GM21528 (cell line): ENCODE measurements at regions not wholly inside any gene's neighbourhood (a gene's known extent, or its start where the extent isn't known, plus 50 kb on each side); places are given as distances from the start of the nearest gene placed in this dataset.
"Not testable (repeated sequence)": the region's sequence is repeated elsewhere in the genome, so short reads cannot be mapped to it uniquely, and the experiment has no call there.

Experiments used
- ATAC-seq: cut with Tn5 transposase; IDR thresholded peaks from one replicate; pipeline ENCODE4 v1.9.1; 2021; ENCODE audit warnings: mild to moderate bottlenecking, moderate library complexity; ENCODE audit not compliant: unreplicated experiment, low FRiP score

- ATAC-seq: no peak
These were observed 51.7 kb downstream of the FAM50B start for GRCh38 chr6:3900744-3901336.

DNA sequence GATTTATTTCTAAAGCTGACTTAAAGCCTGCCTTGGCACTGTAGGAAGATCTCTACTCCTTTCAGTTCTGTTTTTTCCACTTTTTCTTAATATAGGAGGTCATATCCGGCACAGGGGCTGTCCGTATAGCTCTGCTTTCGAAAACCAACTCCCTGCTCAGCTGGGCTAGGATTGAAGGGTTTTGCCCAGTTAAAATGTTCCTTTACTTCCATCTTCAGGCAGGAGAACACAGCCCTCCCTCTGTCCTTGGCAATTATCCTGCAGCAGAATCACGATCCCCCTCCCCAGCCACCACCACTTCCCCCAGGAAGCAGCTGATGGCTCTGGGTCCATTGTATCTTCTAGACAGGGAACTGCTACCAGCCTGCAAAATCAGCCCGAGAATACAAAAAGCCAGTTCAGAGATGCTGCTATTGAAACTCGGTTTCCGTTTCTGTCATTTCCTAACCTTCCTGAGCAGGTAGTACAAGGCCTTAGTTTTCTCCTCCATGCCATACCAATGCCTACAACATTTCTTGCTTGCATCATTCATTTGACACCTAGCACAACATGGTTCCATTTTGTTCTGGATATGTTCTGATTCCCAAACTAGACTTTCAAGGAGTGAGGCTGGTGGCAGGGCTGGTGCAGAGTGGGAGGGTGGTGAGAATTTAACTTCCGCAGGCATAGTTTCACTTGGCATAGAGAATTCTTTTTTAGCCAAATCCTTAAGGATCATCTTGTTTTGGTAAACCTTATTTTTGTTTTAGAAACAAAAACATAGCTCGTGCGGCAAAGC lies 53.9 kb downstream of the FAM50B start:
- ATAC-seq: no peak

DNA sequence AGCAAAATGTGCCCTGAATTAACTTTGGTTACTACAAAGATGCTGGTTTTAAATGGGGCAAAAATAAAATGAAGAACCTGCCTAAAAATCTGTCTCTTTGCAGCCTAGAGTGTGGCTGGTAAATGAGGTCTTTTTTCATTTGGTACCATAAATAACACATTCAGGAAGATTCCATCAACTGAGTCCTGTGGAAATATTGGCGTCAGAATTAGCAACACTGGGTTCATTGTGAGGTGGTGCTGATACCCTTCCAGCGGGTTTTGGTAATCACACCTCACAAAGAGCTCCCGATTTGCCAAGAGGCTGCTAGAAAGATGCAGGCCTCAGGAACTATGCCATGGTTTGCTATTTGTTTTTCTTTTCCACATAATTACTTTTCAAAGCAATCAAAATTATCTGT lies 55.3 kb downstream of the FAM50B start:
- no peak for ATAC-seq

GRCh38 chr6:3905945-3906845 lies 57.0 kb downstream of the FAM50B start:
- no peak for ATAC-seq

DNA sequence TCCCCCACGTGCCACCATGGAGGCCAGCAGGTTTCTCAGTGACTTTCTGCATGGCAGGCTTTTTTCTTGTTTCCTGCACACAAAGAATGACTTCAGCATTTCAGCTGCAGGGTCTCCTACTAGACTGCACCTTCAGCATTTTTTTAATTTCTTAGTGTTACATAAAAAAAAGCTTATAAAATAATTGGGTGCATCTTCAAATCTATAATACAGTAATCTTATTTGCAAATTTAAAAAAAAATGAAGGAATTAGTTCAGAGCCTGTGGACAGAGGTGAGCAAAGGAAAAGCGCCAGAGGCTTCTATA lies 57.6 kb downstream of the FAM50B start:
- no peak for ATAC-seq

GRCh38 chr6:3908223-3908622 lies 59.0 kb downstream of the FAM50B start:
- ATAC-seq: no peak

DNA sequence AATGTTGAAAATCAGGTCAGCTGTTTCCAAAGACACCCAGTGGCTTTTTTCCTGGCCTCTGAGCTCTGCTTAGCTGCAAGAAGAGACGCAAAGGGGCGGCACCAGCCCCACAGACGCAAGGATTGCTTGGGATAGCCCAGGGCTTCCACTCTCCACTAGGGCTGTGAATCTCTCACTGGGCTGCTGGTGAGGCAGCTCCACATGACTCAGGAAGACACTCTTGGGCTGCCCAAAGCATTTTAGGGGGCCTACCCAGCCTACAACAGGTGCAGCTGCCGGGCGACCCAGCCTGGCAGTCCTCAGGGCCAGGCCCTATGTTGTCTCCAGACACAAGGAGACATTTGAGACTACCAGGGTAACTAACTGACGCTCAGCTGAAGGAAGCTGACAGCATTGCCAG lies 59.8 kb downstream of the FAM50B start:
- no peak for ATAC-seq

- no peak for ATAC-seq
These were observed 61.0 kb downstream of the FAM50B start for GRCh38 chr6:3910106-3910663.

DNA sequence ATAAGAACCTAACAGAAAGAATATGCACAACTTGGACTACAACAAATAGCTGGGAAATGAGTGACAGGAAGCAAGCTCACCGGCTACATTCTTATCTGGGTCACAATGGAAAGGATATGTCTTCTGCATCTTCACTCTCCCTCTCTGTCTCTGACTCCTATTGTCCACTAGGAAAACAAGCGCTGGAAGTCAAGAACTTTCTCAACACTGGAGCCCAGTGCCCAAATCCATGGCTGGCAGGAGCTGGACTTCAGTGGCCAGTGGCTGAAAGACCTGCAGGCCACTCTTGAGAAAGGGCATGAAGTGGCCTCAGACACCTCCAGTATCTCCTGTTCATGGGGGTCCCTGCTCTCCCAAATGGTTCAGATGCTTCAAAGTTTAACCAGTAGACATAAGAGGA lies 62.0 kb downstream of the FAM50B start:
- no peak for ATAC-seq

- ATAC-seq: no peak
These were observed 62.6 kb downstream of the FAM50B start for GRCh38 chr6:3911614-3912336.

- no peak for ATAC-seq
These were observed 63.3 kb downstream of the FAM50B start for GRCh38 chr6:3912361-3913076.

DNA sequence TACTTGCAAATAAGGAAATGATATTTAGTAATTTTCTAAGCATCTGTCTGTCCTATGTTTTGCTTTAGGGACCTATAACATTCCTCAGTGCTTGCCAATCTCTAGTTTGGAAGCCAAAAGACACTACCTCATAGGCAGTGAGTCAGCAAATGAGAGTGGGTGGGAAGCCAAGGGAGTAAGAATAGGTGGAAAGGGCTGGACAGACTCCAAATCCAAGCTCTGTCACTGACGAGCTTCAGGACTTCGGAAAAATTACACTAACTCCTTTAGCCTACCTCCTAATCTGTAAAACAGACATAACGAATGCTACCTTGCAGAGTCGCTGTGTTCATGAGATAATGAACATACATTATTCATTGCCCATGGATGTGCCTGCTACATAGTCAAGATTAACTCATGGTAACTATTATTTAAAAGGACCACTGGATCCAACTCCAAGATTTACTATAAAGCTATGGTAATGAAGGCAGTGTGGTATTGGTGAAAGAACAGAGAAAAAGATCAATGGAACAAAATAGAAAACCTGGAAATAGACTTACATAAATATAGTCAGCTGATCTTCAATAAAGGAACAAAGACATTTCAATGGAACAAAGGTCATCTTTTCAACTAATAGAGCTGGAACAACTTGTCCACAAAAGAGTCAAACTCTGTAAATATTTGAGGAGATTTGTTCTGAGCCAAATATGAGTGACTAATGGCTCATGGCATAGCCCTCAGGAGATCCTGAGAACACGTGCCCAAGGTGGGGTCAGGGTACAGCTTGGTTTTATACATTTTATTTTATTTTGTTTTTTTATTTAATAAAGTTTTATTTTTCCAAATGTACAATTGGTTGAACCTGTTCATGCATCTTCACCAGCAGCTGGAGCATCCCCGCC lies 64.1 kb downstream of the FAM50B start:
- ATAC-seq: no peak

DNA sequence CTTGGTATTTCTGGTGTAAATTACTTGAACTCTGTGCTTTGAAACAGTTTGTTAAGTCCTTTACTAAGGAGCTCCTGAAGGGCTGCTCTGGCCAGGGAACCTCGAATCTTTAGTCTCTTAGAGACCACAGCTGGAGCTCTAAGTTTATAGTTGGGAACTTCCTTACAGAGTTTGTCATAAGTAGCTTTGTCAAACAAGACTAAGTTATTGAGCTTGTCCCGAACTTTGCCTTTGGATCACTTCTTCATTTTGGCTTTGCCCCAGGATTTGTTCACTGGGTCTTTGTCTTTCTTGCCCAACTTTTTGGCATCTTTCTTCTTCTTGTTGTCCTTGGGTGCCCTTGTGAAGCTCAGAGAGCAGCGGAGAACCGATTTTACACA lies 64.8 kb downstream of the FAM50B start:
- no peak for ATAC-seq

DNA sequence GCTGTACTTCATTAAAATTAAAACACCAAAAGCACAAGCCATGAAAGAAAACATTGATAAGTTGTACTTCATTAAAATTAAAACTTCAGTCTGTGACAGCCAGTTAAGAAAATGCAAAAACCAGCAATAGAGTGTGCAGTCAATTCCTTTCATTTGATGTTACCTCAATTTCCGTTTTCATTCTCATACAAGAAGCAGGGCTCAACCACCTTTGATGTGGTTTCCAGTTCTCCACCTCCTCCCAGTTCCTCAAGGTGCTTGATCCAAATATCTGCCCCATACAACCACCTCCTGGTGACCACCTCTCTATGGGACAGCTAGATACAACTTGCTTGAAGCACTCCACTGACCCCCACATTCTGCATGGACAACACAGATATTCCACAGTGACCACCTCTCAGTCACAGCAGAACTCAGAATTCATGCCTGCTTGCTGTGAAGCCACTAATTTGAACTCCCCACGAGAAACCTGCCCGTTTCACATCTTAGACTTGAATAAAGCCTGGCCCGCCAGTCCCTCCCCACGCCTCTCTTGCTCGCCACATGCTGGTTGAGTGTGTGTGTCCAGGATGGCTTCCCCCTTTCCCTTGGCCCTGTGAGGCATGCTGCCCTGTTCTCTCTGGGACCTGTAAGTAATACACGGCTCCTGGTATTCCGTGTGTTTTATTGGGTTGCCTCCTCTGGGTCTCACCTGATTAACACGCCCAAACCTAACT lies 66.1 kb downstream of the FAM50B start:
- ATAC-seq: no peak

GRCh38 chr6:3916211-3916610 lies 67.0 kb downstream of the FAM50B start:
- ATAC-seq: no peak

DNA sequence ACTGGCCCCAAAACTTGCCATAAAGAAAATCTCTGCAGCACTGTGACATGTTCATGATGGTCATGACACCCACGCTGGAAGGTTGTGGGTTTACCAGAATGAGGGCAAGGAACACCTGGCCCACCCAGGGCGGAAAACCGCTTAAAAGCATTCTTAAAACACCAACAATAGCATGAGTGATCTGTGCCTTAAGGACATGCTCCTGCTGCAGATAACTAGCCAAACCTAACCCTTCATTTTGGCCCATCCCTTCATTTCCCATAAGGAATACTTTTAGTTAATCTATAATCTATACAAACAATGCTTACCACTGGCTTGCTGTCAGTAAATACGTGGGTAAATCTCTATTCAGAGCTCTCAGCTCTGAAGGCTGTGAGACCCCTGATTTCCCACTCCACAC lies 67.6 kb downstream of the FAM50B start:
- not testable (repeated sequence) for ATAC-seq

DNA sequence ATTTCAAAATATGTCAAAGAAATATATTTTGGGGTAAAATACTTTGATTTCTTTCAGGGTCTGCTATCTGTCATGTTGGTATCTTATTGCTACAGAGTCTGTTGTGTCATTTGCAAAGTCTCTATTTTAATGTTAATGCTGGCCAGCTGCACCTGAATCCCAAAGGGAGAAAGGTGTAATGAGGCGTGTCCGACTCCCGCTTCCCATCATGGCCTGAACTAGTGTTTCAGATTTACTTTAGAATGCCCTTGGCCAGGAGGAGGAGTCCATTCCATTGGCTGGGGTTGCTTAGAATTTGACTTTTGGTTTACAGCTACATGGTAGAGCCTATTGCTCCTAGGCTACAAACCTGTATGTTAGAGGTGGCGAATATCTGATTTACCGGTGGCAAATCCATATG lies 69.3 kb downstream of the FAM50B start:
- no peak for ATAC-seq

DNA sequence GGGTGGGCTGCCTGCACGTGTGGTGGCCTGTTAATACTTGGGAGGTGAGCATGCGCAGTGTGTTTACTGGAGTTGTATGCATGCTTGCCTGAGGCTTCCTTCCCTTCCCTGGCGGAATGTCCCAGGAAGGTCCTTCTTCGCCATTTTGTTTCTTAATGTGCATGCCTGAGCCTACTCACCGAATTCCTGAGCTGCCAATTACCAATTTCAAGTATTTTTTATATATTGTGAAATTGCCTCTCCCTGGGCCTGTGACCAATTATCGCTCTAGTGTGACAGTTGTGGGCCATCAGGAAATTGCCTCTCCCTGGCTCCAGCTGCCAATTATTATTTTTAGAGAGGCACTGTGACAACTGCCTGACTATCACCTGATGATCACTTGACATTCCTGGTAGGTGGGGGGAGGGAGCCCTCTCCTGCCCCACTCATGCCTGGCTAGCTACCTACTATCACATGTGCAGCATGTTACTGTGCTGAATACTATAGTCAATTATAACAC lies 70.0 kb downstream of the FAM50B start:
- no peak for ATAC-seq
